ENCODE measurements at regions not wholly inside any gene's neighbourhood (a gene's known extent, or its start where the extent isn't known, plus 50 kb on each side); places are given as distances from the start of the nearest gene placed in this dataset.
"Not testable (repeated sequence)": the region's sequence is repeated elsewhere in the genome, so short reads cannot be mapped to it uniquely, and the experiment has no call there.

DNA sequence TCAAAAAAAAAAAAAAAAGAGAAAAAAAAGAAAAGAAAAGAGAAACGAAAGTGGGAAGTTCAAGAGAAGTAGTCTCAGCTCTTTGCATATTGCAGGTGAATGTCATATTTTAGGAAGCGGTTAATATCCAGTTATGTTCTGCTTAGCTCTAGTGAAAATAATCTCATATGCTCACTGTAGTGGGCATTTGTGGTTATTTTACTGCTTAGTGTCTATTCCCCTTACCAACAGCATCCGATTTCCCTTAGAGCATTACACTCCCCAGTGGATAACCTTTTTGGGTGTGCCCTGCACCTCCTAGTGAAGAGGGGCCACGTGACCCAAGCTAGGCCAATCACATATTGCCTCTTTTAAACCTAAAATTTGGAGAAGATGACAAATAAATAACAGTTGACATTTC lies 111.2 kb upstream of the ZNF827 start:
- no peaks in the 10 kb centered on the region for H3K9me3 ChIP-seq
- no peak overlapping the region for H3K27ac ChIP-seq
- no peak for DNase-seq (ENCODE audit: extremely low spot score in 2 of 2)
- no peaks in the 10 kb centered on the region for H3K27me3 ChIP-seq
- intact Hi-C loops (cut with DNase I) = no loop called here
- H3K36me3 ChIP-seq = no peaks in the 10 kb centered on the region
- H3K4me3 ChIP-seq = no peak overlapping the region
- H3K4me1 ChIP-seq = no peaks in the 10 kb centered on the region
- TF ChIP-seq POLR2A (IDR thresholded peaks at IDR 0.05) (no peak), POLR2AphosphoS5 (IDR thresholded peaks at IDR 0.05; ENCODE audit: insufficient read depth in 1 of 2, low read depth in 1 of 2) (no peak)
- TF ChIP-seq, protein P1, sequence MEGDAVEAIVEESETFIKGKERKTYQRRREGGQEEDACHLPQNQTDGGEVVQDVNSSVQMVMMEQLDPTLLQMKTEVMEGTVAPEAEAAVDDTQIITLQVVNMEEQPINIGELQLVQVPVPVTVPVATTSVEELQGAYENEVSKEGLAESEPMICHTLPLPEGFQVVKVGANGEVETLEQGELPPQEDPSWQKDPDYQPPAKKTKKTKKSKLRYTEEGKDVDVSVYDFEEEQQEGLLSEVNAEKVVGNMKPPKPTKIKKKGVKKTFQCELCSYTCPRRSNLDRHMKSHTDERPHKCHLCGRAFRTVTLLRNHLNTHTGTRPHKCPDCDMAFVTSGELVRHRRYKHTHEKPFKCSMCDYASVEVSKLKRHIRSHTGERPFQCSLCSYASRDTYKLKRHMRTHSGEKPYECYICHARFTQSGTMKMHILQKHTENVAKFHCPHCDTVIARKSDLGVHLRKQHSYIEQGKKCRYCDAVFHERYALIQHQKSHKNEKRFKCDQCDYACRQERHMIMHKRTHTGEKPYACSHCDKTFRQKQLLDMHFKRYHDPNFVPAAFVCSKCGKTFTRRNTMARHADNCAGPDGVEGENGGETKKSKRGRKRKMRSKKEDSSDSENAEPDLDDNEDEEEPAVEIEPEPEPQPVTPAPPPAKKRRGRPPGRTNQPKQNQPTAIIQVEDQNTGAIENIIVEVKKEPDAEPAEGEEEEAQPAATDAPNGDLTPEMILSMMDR (IDR thresholded peaks at IDR 0.05) = no peak

GRCh38 chr4:146047768-146048167 lies 109.1 kb upstream of the ZNF827 start:
- H3K36me3 ChIP-seq; H3K4me1 ChIP-seq; H3K27ac ChIP-seq; H3K4me3 ChIP-seq; intact Hi-C loops (cut with DNase I); DNase-seq (ENCODE audit: extremely low spot score in 2 of 2); H3K9me3 ChIP-seq; H3K27me3 ChIP-seq: not testable (repeated sequence)

DNA sequence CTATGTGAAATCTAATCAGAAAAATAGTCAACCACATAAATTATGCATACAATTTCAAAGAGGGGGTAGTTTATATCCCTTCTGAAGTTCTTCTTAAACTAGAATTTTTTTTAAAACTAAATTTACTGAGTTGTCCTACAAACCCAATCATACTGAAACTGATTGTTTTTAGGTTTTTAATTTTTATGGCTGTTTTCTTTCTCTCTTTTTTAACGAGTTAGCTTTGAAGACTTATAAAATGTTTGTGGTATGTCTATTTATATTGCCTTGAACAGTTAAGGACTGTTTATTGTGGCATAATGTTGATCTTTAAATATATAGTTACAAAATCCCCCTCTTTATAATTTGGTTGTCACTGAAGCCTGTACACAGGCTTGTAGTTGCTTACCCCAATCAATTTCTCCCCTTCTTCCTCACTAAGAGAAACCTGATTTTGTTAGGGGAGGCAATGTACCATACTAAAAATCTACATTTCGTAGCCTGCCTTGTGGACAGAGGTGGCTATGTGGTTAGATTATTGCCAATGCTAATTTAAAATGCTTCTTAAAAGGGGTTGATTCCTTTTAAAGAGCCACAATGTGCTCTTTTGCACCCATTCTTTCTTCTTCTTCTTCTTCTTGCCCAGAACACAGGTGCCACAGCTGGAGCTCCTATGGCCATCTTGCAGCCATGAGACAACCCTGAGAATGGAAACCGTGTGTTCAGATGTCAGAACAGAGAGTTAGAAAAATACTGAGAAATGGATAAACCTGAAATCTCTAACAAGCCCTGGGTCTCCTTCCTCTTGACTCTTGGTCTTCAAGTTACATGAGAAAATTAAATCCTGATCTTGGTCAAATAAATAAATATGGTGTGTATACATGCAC lies 102.7 kb upstream of the ZNF827 start:
- DNase-seq (ENCODE audit: extremely low spot score in 2 of 2) = no peak
- H3K9me3 ChIP-seq = no peaks in the 10 kb centered on the region
- H3K27ac ChIP-seq = no peak overlapping the region
- intact Hi-C loops (cut with DNase I) = no loop called here
- no peaks in the 10 kb centered on the region for H3K36me3 ChIP-seq
- TF ChIP-seq POLR2A (IDR thresholded peaks at IDR 0.05) (no peak), POLR2AphosphoS5 (IDR thresholded peaks at IDR 0.05; ENCODE audit: insufficient read depth in 1 of 2, low read depth in 1 of 2) (no peak)
- TF ChIP-seq, protein P1 (IDR thresholded peaks at IDR 0.05) = no peak
- no peak overlapping the region for H3K4me3 ChIP-seq
- no peaks in the 10 kb centered on the region for H3K27me3 ChIP-seq
- H3K4me1 ChIP-seq = no peaks in the 10 kb centered on the region

GRCh38 chr4:146040623-146041022 lies 102.0 kb upstream of the ZNF827 start:
- intact Hi-C loops (cut with DNase I) = no loop called here
- DNase-seq (ENCODE audit: extremely low spot score in 2 of 2) = no peak
- Histone ChIP-seq H3K27me3 (no peaks in the 10 kb centered on the region), H3K9me3 (no peaks in the 10 kb centered on the region), H3K4me3 (no peak overlapping the region), H3K27ac (no peak overlapping the region), H3K36me3 (no peaks in the 10 kb centered on the region), H3K4me1 (no peaks in the 10 kb centered on the region)
- TF ChIP-seq, protein P1 (IDR thresholded peaks at IDR 0.05) = no peak
- TF ChIP-seq POLR2A (IDR thresholded peaks at IDR 0.05) (no peak), POLR2AphosphoS5 (IDR thresholded peaks at IDR 0.05; ENCODE audit: insufficient read depth in 1 of 2, low read depth in 1 of 2) (no peak)

- Histone ChIP-seq H3K4me1 (no peaks in the 10 kb centered on the region), H3K27ac (no peak overlapping the region), H3K4me3 (no peak overlapping the region), H3K27me3 (no peaks in the 10 kb centered on the region), H3K9me3 (no peaks in the 10 kb centered on the region), H3K36me3 (no peaks in the 10 kb centered on the region)
- TF ChIP-seq POLR2AphosphoS5 (IDR thresholded peaks at IDR 0.05; ENCODE audit: insufficient read depth in 1 of 2, low read depth in 1 of 2) (no peak), POLR2A (IDR thresholded peaks at IDR 0.05) (no peak)
- TF ChIP-seq, protein P1 (IDR thresholded peaks at IDR 0.05) = no peak
- no peak for DNase-seq (ENCODE audit: extremely low spot score in 2 of 2)
- intact Hi-C loops (cut with DNase I) = no loop called here
Observed at GRCh38 chr4:146033149-146033548, 94.5 kb upstream of the ZNF827 start.
